HL-60 (cell line): ENCODE measurements at regions not wholly inside any gene's neighbourhood (a gene's known extent, or its start where the extent isn't known, plus 50 kb on each side); places are given as distances from the start of the nearest gene placed in this dataset.

Experiments
- CTCF ChIP-seq: IDR thresholded peaks from one replicate; pipeline ENCODE4 v1.5.1; 2011; ENCODE audit warnings: low read length, control low read depth, inconsistent platforms; ENCODE audit not compliant: insufficient read depth
- POLR2AphosphoS5 ChIP-seq: IDR thresholded peaks from 2 replicates; pipeline ENCODE4 v1.6.1; 2012; ENCODE audit warnings: low read depth

GRCh38 chr9:2525147-2525546 is 96.4 kb upstream of the VLDLR start:
- TF ChIP-seq CTCF (no peak), POLR2AphosphoS5 (no peak)
